HepG2 (cell line): ENCODE measurements at regions not wholly inside any gene's neighbourhood (a gene's known extent, or its start where the extent isn't known, plus 50 kb on each side); places are given as distances from the start of the nearest gene placed in this dataset.
A peak's percentile ranks its signal among the peaks of the same experiment; 100 is the strongest.

Source experiments
- ATAC-seq: fragments of 200-7000 bp; cut with Tn5 transposase; 3 replicates; pipeline ENCODE4 v1.9.1; 2020; ENCODE audit warnings: mild to moderate bottlenecking, moderate library complexity
- BruUV-seq: library from RNA; stranded (reverse); fragments of 400-500 nt; replicated peaks from 2 replicates; lab custom pipeline; 2021; lab: Mats Ljungman, UMichigan
- CTCF ChIA-PET: fragments of 300-600 bp; formaldehyde crosslinking; extraction: SDS; loops from one replicate; lab custom pipeline; 2021; ENCODE audit warnings: low total read pairs, inconsistent platforms, low intra/inter-chr PET ratio; lab: Yijun Ruan, JAX
- POLR2A ChIA-PET: fragments of 350-600 bp; sonication (Branson Sonifier 250); formaldehyde crosslinking; loops from one replicate; lab custom pipeline; 2020; ENCODE audit warnings: antibody characterized with exemption, inconsistent platforms; lab: Yijun Ruan, JAX
- DNase-seq: peaks from one replicate; pipeline ENCODE4 v3.0.0-alpha.2; 2015; ENCODE audit warnings: low spot score
- FAIRE-seq: peaks from 3 replicates; lab custom pipeline; 2011; peaks lifted over from hg19 to GRCh38; lab: Jason Lieb, UNC
- H2AFZ ChIP-seq: one replicate; pipeline ENCODE4 v1.6.1; 2011; ENCODE audit warnings: low read length, inconsistent platforms
- H3K27ac ChIP-seq: fragments of 300-600 bp; 3 replicates; pipeline ENCODE4 v1.8.0; 2011; ENCODE audit warnings: mixed run types, mild to moderate bottlenecking, mixed read lengths, low read length, inconsistent platforms; ENCODE audit not compliant: insufficient read depth; ENCODE audit errors: extremely low read length
- H3K27me3 ChIP-seq, 2 experiments: fragments of 200-600 bp in 1 of 2; 2 replicates in 1 of 2; 3 replicates in 1 of 2; pipeline versions ENCODE4 v1.6.0 to v1.8.0; 2011; ENCODE audit warnings: low read length in 2 of 2, mild to moderate bottlenecking in 2 of 2, moderate library complexity in 2 of 2, inconsistent platforms in 1 of 2; ENCODE audit not compliant: insufficient read depth in 2 of 2, control insufficient read depth in 1 of 2
- H3K36me3 ChIP-seq, 2 experiments: fragments of 200-600 bp in 1 of 2; replicated peaks in 1 of 2; 2 replicates in 1 of 2; 3 replicates in 1 of 2; pipeline versions ENCODE4 v1.5.1 to v1.8.0; 2011; ENCODE audit warnings: low read length in 2 of 2, inconsistent platforms in 1 of 2; ENCODE audit not compliant: insufficient read depth in 2 of 2, control insufficient read depth in 1 of 2
- H3K4me1 ChIP-seq: 2 replicates; pipeline ENCODE4 v1.5.1; 2012; ENCODE audit warnings: low read length, inconsistent platforms; ENCODE audit not compliant: insufficient read depth
- H3K4me2 ChIP-seq: 2 replicates; pipeline ENCODE4 v1.6.0; 2011; ENCODE audit warnings: low read depth, low read length, inconsistent platforms
- H3K4me3 ChIP-seq, 3 experiments: fragments of 200-600 bp in 1 of 3; sonication (generic), shearing (Covaris generic) in 1 of 3; replicated peaks in 1 of 3; 2 replicates each; pipeline ENCODE4 v1.5.1; 2011 to 2016; ENCODE audit warnings: low read length in 3 of 3, inconsistent platforms in 2 of 3, low read depth in 2 of 3, mild to moderate bottlenecking in 2 of 3, control low read depth in 1 of 3, mixed read lengths in 1 of 3; ENCODE audit not compliant: insufficient read depth in 1 of 3
- H3K79me2 ChIP-seq: one replicate; pipeline ENCODE4 v1.6.1; 2011; ENCODE audit warnings: low read length, inconsistent platforms; ENCODE audit not compliant: insufficient read depth
- H3K9ac ChIP-seq: 2 replicates; pipeline ENCODE4 v1.6.0; 2011; ENCODE audit warnings: mild to moderate bottlenecking, low read depth, low read length, inconsistent platforms; ENCODE audit not compliant: insufficient read depth
- H3K9me3 ChIP-seq: 2 replicates; pipeline ENCODE4 v1.5.1; 2012; ENCODE audit warnings: mild to moderate bottlenecking, low read length
- H4K20me1 ChIP-seq: 2 replicates; pipeline ENCODE4 v1.6.0; 2011; ENCODE audit warnings: inconsistent platforms, mild to moderate bottlenecking, low read length, moderate library complexity; ENCODE audit not compliant: insufficient read depth
- EZH2 ChIP-seq: conservative IDR thresholded peaks from 2 replicates; pipeline ENCODE4 v1.6.1; 2012; ENCODE audit warnings: mild to moderate bottlenecking, low read depth, low read length, moderate library complexity
- HNRNPLL ChIP-seq: fragments of 200-400 bp; formaldehyde crosslinking; IDR thresholded peaks from 2 replicates; pipeline ENCODE4 v1.6.1; 2017; ENCODE audit warnings: mild to moderate bottlenecking, low read depth, low read length; ENCODE audit not compliant: poor library complexity, severe bottlenecking
- IRX3 ChIP-seq: sonication (generic); formaldehyde crosslinking; IDR thresholded peaks from 2 replicates; pipeline ENCODE4 v1.8.1; 2023; ENCODE audit warnings: mild to moderate bottlenecking, low read depth, missing genetic modification reagents, borderline replicate concordance
- JUN ChIP-seq: sonication (generic); formaldehyde crosslinking; IDR thresholded peaks from 2 replicates; pipeline ENCODE4 v1.4.0; 2020; ENCODE audit warnings: mild to moderate bottlenecking, missing genetic modification reagents
- NFYB ChIP-seq: sonication (generic); formaldehyde crosslinking; IDR thresholded peaks from 2 replicates; pipeline ENCODE4 v1.4.0; 2020; ENCODE audit warnings: missing genetic modification reagents
- NR3C1 ChIP-seq: sonication (generic); formaldehyde crosslinking; IDR thresholded peaks from 2 replicates; pipeline ENCODE4 v1.4.0; 2020; ENCODE audit warnings: missing genetic modification reagents
- ONECUT2 ChIP-seq: sonication (generic); formaldehyde crosslinking; IDR thresholded peaks from 2 replicates; pipeline ENCODE4 v1.4.0; 2020; ENCODE audit warnings: missing genetic modification reagents
- POLR2AphosphoS5 ChIP-seq: IDR thresholded peaks from 2 replicates; pipeline ENCODE4 v1.6.1; 2012; ENCODE audit warnings: low read depth, low read length
- RBAK ChIP-seq: sonication (generic); formaldehyde crosslinking; IDR thresholded peaks from 2 replicates; pipeline ENCODE4 v1.5.1; 2020; ENCODE audit warnings: mild to moderate bottlenecking, missing genetic modification reagents
- SP2 ChIP-seq: sonication (generic); formaldehyde crosslinking; IDR thresholded peaks from 2 replicates; pipeline ENCODE4 v1.5.1; 2020; ENCODE audit warnings: mild to moderate bottlenecking, missing genetic modification reagents
- TMF1 ChIP-seq: sonication (generic); formaldehyde crosslinking; IDR thresholded peaks from 2 replicates; pipeline ENCODE4 v1.8.1; 2022; ENCODE audit warnings: low read depth, missing genetic modification reagents
- ZKSCAN5 ChIP-seq: sonication (generic); formaldehyde crosslinking; IDR thresholded peaks from 2 replicates; pipeline ENCODE4 v1.5.1; 2020; ENCODE audit warnings: mild to moderate bottlenecking, missing genetic modification reagents
- ZNF263 ChIP-seq: sonication (generic); formaldehyde crosslinking; IDR thresholded peaks from 2 replicates; pipeline ENCODE4 v1.4.0; 2020; ENCODE audit warnings: missing genetic modification reagents
- ZNF367 ChIP-seq: sonication (generic); formaldehyde crosslinking; IDR thresholded peaks from 2 replicates; pipeline ENCODE4 v1.4.0; 2020; ENCODE audit warnings: missing genetic modification reagents, borderline replicate concordance
- ZNF383 ChIP-seq: sonication (generic); formaldehyde crosslinking; IDR thresholded peaks from 2 replicates; pipeline ENCODE4 v1.4.0; 2020; ENCODE audit warnings: missing genetic modification reagents, mild to moderate bottlenecking, borderline replicate concordance
- ZNF737 ChIP-seq: sonication (generic); formaldehyde crosslinking; IDR thresholded peaks from 2 replicates; pipeline ENCODE4 v1.5.0; 2020; ENCODE audit warnings: missing genetic modification reagents, mild to moderate bottlenecking, borderline replicate concordance
- WGBS: methylation state at CpG from one replicate; pipeline ENCODE4 v1.1.6; 2017; ENCODE audit warnings: low lambda C conversion rate; 5-methylcytosine and 5-hydroxymethylcytosine counted together
- in situ Hi-C: cut with HindIII; loops from 2 replicates; pipeline ENCODE4 v1.10.0; 2017; ENCODE audit warnings: low pct_unique_long_range_greater_than_20kb; ENCODE audit not compliant: extremely low pct_ligation_motif_present
- intact Hi-C: fragments of 100-400 bp; cut with micrococcal nuclease; formaldehyde crosslinking; loops from one replicate; pipeline ENCODE4 v1.10.0; 2022; ENCODE audit not compliant: unreplicated experiment
- TF ChIP-seq, protein P1 (sequence below): IDR thresholded peaks from 2 replicates; pipeline ENCODE4 v1.6.1; 2016; ENCODE audit warnings: low read depth, borderline replicate concordance
- TF ChIP-seq, protein P2 (sequence below): sonication (generic); formaldehyde crosslinking; IDR thresholded peaks from 2 replicates; pipeline ENCODE4 v1.4.0; 2020; ENCODE audit warnings: missing genetic modification reagents
- TF ChIP-seq, protein P3 (sequence below): sonication (generic); formaldehyde crosslinking; IDR thresholded peaks from 2 replicates; pipeline ENCODE4 v1.4.0; 2020; ENCODE audit warnings: missing genetic modification reagents

DNA sequence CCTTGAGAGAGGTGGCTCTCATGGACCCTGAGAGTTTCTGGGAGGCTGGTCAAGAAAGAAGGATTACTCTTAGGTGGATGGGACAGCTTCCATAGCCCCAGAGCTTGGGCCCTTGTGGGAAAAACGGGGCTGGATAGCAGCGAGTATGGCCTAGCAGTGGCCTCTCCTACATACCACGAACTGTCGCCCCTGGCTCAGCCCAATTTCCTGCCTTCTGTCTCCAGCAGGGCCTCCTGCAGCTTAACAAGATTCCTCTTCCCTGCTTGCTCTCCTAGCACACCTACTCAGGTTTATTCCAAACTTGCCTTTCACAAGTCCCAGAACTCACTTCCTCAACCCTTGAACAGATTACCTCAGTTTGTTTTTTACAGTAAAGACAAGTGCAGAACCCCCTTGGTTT, 139.7 kb upstream of the TPM1 start (continued):
- no peak for TF ChIP-seq EZH2
- TF ChIP-seq NFYB (CRISPR knock-in tag) = no peak
- no peak for TF ChIP-seq NR3C1 (CRISPR knock-in tag)
- TF ChIP-seq IRX3 (CRISPR knock-in tag) = no peak
- no peak for TF ChIP-seq RBAK (CRISPR knock-in tag)
- TF ChIP-seq ZNF737 = no peak
- no peak for TF ChIP-seq SP2
- TF ChIP-seq ZNF263 (CRISPR knock-in tag) = no peak

DNA sequence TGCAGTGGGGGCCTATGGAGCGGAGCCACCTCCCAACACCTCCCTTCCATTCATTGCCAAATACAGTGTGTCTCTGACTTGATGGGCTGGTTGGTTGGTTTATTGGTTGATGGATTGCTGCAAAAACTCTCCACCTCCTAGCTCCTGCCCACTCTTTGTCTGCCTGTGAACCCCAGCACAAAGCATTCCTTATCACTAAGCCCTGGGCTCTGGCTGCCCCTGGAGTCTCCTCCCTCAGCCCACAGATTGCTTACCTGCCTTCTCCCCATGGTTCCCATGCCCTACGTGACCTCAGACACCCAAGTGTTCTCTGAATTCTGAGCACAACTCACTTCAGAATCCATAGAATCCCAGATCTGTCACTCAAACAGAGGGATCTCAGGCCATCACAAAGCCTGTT, 139.1 kb upstream of the TPM1 start:
- CTCF ChIA-PET = no interaction called here
- DNase-seq (peak; percentile 46), ATAC-seq (peak; percentile 48; the same call in 2 of the 3 replicates), FAIRE-seq (no peak)
- intact Hi-C loops = no loop called here
- in situ Hi-C loops = no loop called here
- Histone ChIP-seq H3K79me2 (no peaks in the 10 kb centered on the region), H4K20me1 (no peaks in the 10 kb centered on the region), H3K9ac (no peak overlapping the region), H2AFZ (no peak overlapping the region), H3K4me2 (no peak overlapping the region), H3K36me3 (no peaks in the 10 kb centered on the region), H3K4me1 (peaks cover 56% of the 10 kb centered on the region), H3K27me3 (no peaks in the 10 kb centered on the region), H3K4me3 (no peak overlapping the region), H3K9me3 (no peaks in the 10 kb centered on the region), H3K27ac (no peak overlapping the region)
- WGBS = 64% methylated on average over 2 of the region's 2 CpGs
- BruUV-seq = no TSS peak
- POLR2A ChIA-PET = no interaction called here
- TF ChIP-seq, protein P1, sequence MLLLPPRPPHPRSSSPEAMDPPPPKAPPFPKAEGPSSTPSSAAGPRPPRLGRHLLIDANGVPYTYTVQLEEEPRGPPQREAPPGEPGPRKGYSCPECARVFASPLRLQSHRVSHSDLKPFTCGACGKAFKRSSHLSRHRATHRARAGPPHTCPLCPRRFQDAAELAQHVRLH (CRISPR knock-in tag) = no peak
- TF ChIP-seq JUN (CRISPR knock-in tag) (no peak), HNRNPLL (no peak), ONECUT2 (no peak), ZKSCAN5 (no peak), TMF1 (no peak), ZNF383 (CRISPR knock-in tag) (no peak), ZNF367 (CRISPR knock-in tag) (no peak), POLR2AphosphoS5 (no peak)
- TF ChIP-seq, protein P2, sequence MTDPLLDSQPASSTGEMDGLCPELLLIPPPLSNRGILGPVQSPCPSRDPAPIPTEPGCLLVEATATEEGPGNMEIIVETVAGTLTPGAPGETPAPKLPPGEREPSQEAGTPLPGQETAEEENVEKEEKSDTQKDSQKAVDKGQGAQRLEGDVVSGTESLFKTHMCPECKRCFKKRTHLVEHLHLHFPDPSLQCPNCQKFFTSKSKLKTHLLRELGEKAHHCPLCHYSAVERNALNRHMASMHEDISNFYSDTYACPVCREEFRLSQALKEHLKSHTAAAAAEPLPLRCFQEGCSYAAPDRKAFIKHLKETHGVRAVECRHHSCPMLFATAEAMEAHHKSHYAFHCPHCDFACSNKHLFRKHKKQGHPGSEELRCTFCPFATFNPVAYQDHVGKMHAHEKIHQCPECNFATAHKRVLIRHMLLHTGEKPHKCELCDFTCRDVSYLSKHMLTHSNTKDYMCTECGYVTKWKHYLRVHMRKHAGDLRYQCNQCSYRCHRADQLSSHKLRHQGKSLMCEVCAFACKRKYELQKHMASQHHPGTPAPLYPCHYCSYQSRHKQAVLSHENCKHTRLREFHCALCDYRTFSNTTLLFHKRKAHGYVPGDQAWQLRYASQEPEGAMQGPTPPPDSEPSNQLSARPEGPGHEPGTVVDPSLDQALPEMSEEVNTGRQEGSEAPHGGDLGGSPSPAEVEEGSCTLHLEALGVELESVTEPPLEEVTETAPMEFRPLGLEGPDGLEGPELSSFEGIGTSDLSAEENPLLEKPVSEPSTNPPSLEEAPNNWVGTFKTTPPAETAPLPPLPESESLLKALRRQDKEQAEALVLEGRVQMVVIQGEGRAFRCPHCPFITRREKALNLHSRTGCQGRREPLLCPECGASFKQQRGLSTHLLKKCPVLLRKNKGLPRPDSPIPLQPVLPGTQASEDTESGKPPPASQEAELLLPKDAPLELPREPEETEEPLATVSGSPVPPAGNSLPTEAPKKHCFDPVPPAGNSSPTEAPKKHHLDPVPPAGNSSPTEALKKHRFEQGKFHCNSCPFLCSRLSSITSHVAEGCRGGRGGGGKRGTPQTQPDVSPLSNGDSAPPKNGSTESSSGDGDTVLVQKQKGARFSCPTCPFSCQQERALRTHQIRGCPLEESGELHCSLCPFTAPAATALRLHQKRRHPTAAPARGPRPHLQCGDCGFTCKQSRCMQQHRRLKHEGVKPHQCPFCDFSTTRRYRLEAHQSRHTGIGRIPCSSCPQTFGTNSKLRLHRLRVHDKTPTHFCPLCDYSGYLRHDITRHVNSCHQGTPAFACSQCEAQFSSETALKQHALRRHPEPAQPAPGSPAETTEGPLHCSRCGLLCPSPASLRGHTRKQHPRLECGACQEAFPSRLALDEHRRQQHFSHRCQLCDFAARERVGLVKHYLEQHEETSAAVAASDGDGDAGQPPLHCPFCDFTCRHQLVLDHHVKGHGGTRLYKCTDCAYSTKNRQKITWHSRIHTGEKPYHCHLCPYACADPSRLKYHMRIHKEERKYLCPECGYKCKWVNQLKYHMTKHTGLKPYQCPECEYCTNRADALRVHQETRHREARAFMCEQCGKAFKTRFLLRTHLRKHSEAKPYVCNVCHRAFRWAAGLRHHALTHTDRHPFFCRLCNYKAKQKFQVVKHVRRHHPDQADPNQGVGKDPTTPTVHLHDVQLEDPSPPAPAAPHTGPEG (CRISPR knock-in tag) = peak; percentile 32; the same call in 1 of the 2 replicates
- TF ChIP-seq, protein P3, sequence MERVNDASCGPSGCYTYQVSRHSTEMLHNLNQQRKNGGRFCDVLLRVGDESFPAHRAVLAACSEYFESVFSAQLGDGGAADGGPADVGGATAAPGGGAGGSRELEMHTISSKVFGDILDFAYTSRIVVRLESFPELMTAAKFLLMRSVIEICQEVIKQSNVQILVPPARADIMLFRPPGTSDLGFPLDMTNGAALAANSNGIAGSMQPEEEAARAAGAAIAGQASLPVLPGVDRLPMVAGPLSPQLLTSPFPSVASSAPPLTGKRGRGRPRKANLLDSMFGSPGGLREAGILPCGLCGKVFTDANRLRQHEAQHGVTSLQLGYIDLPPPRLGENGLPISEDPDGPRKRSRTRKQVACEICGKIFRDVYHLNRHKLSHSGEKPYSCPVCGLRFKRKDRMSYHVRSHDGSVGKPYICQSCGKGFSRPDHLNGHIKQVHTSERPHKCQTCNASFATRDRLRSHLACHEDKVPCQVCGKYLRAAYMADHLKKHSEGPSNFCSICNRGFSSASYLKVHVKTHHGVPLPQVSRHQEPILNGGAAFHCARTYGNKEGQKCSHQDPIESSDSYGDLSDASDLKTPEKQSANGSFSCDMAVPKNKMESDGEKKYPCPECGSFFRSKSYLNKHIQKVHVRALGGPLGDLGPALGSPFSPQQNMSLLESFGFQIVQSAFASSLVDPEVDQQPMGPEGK = peak; percentile 27; the same call in 1 of the 2 replicates
